ENCODE measurements at regions not wholly inside any gene's neighbourhood (a gene's known extent, or its start where the extent isn't known, plus 50 kb on each side); places are given as distances from the start of the nearest gene placed in this dataset.

DNA sequence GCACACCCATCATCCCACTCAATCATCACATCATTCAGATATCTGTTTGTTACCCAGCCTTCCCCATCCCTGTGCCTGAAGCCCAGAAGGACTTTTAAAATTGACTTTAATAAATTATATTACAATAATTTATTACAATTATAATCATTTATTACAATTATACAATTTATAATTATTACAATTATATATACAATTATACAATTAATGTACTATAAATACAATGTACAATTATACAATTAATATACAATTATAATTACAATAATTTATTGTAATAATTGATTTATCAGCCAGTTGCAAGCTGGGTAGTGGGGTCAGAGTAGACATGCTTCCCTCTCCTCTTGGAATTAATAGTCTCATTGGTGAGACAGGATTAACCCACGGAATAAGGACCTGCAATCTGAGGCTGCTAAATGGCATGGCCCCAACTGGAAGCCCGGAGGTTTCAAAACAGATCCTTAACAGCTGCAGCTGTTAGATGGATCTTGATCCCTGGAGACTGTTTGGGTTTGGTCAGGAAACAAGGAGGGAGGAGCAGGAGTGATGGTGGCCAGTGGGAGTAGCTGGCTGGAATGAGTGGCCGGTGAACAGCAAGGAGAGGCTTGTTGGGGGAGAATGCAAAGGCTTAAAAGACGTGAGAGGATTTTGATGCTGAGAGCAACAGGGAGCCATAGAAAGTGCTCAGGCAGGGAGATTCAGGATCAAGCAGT, 402.8 kb upstream of the PODXL start:
- Mint-ChIP-seq H3K27me3 (ENCODE audit: unreplicated experiment) (peaks cover 10% of the 10 kb centered on the region), H3K4me1 (ENCODE audit: low read depth, unreplicated experiment) (peaks cover 38% of the 10 kb centered on the region), H3K9me3 (ENCODE audit: unreplicated experiment) (peaks cover 10% of the 10 kb centered on the region), H3K4me3 (ENCODE audit: unreplicated experiment) (peak overlapping the region; percentile 21), H3K36me3 (ENCODE audit: unreplicated experiment) (peaks cover 20% of the 10 kb centered on the region), H3K27ac (ENCODE audit: unreplicated experiment) (peak overlapping the region; percentile 17)
- DNase-seq, result peak; percentile 32
- TF ChIP-seq, protein P1, sequence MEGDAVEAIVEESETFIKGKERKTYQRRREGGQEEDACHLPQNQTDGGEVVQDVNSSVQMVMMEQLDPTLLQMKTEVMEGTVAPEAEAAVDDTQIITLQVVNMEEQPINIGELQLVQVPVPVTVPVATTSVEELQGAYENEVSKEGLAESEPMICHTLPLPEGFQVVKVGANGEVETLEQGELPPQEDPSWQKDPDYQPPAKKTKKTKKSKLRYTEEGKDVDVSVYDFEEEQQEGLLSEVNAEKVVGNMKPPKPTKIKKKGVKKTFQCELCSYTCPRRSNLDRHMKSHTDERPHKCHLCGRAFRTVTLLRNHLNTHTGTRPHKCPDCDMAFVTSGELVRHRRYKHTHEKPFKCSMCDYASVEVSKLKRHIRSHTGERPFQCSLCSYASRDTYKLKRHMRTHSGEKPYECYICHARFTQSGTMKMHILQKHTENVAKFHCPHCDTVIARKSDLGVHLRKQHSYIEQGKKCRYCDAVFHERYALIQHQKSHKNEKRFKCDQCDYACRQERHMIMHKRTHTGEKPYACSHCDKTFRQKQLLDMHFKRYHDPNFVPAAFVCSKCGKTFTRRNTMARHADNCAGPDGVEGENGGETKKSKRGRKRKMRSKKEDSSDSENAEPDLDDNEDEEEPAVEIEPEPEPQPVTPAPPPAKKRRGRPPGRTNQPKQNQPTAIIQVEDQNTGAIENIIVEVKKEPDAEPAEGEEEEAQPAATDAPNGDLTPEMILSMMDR (IDR thresholded peaks at IDR 0.05; ENCODE audit: partially characterized antibody, unreplicated experiment), result no peak

DNA sequence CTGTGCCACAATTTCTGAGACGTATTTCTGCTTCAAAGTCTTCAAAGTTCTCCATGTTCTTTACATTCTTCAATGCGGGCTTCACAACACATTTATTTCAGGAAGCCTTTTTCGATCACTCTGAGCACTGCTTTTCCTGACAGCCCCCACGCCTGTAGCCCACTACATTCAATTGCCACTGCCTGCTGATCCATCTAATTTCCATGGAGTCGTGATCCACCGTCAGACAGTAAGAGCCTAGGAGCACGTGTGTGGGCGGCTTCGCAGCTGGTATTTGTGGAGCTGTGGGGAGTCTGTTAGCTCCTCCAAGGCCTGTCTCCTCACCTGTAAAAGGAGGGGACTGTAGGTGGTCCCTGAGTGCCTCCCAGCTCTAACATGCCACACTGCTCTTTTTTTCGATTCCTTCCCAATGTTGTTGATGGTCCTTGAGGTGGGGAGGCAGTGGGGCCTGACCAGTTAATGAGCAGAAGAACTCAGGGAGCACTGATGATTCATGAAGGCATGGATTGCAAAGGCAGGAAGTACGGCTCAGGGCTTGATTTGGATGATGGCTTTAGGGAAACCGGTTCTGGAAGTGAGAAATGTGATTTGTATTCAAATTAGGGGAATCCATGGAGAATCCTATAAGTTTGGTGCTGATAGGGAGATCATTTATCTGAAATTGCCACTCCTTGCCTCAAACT, 401.1 kb upstream of the PODXL start:
- no peak overlapping the region for H3K27ac Mint-ChIP-seq (ENCODE audit: unreplicated experiment)

DNA sequence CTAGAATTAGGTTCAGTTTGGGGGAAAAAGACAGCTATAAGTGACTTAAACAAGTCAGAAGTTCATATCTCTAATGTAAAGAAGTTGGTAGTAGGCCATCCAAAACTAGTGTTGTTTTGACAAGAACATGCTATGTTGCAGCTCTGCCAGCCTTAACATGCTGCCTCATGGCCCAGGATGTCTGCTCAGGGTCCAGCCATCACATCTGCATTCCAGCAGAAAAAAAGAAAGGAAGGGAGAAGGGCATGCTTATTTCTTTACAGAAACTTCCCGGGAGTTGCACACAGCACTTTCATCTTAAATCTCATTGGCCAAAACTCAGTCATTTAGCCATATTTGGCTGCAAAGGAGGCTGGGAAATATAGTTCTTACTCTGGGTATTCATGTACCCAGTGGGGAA, 400.4 kb upstream of the PODXL start:
- DNase-seq, result no peak
- Mint-ChIP-seq H3K4me1 (ENCODE audit: low read depth, unreplicated experiment) (peaks cover 44% of the 10 kb centered on the region), H3K27ac (ENCODE audit: unreplicated experiment) (no peak overlapping the region), H3K9me3 (ENCODE audit: unreplicated experiment) (peaks cover 10% of the 10 kb centered on the region), H3K4me3 (ENCODE audit: unreplicated experiment) (no peak overlapping the region), H3K36me3 (ENCODE audit: unreplicated experiment) (peaks cover 20% of the 10 kb centered on the region), H3K27me3 (ENCODE audit: unreplicated experiment) (peaks cover 10% of the 10 kb centered on the region)
- TF ChIP-seq, protein P1 (IDR thresholded peaks at IDR 0.05; ENCODE audit: partially characterized antibody, unreplicated experiment), result no peak

More for the DNA sequence above, 401.1 kb upstream of the PODXL start:
- no peak for DNase-seq
- peaks cover 44% of the 10 kb centered on the region for H3K4me1 Mint-ChIP-seq (ENCODE audit: low read depth, unreplicated experiment)
- H3K4me3 Mint-ChIP-seq (ENCODE audit: unreplicated experiment), result no peak overlapping the region
- H3K27me3 Mint-ChIP-seq (ENCODE audit: unreplicated experiment), result peaks cover 10% of the 10 kb centered on the region
- peaks cover 20% of the 10 kb centered on the region for H3K36me3 Mint-ChIP-seq (ENCODE audit: unreplicated experiment)
- TF ChIP-seq, protein P1 (IDR thresholded peaks at IDR 0.05; ENCODE audit: partially characterized antibody, unreplicated experiment), result no peak
- peaks cover 10% of the 10 kb centered on the region for H3K9me3 Mint-ChIP-seq (ENCODE audit: unreplicated experiment)

DNA sequence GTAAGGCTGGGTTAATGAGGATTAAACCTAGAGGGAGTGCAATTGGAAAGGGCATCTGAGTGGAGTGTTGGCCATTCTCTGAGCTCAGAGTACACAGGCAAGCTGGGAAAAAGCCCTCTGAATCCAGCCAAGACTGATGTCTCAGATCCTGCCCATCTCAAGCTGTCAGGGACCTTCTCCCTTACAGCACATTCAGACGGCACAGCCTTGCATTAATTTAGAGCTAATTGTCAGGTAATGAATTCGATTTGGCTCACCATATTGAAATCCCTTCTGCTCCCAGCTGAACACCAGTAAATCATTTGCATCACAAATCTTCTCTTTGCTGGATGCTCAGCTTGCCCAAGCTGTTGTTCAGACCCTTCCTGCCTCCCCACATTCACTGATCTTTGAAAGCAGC, 399.3 kb upstream of the PODXL start:
- peaks cover 24% of the 10 kb centered on the region for H3K36me3 Mint-ChIP-seq (ENCODE audit: unreplicated experiment)
- H3K4me1 Mint-ChIP-seq (ENCODE audit: low read depth, unreplicated experiment), result peaks cover 44% of the 10 kb centered on the region
- TF ChIP-seq, protein P1 (IDR thresholded peaks at IDR 0.05; ENCODE audit: partially characterized antibody, unreplicated experiment), result no peak
- H3K27ac Mint-ChIP-seq (ENCODE audit: unreplicated experiment), result peak overlapping the region; percentile 73
- peaks cover 10% of the 10 kb centered on the region for H3K27me3 Mint-ChIP-seq (ENCODE audit: unreplicated experiment)
- no peak for DNase-seq
- H3K9me3 Mint-ChIP-seq (ENCODE audit: unreplicated experiment), result peaks cover 10% of the 10 kb centered on the region
- peak overlapping the region; percentile 43 for H3K4me3 Mint-ChIP-seq (ENCODE audit: unreplicated experiment)

DNA sequence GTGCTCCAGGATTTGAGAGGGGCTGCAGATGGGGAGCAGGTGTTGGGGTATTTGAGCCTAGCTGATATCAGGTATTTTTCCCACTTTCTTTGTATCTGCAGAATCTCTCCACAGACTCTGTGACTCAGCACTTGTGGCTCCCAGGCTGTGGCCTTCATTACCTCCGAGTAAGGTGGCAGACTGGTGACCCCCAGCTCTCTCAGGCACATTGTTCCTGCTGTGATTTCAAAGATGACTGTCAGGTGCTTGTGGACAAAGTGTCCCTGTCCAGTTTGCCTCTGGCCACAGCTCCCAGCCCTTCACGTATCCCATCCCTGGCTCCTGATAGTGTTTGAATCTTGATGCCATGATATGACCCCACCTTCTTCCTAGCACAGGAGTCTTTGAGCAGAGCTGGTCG, 396.8 kb upstream of the PODXL start:
- H3K36me3 Mint-ChIP-seq (ENCODE audit: unreplicated experiment), result peaks cover 24% of the 10 kb centered on the region
- peaks cover 47% of the 10 kb centered on the region for H3K4me1 Mint-ChIP-seq (ENCODE audit: low read depth, unreplicated experiment)
- peaks cover 11% of the 10 kb centered on the region for H3K27me3 Mint-ChIP-seq (ENCODE audit: unreplicated experiment)
- no peak overlapping the region for H3K27ac Mint-ChIP-seq (ENCODE audit: unreplicated experiment)
- DNase-seq, result no peak
- H3K4me3 Mint-ChIP-seq (ENCODE audit: unreplicated experiment), result no peak overlapping the region
- H3K9me3 Mint-ChIP-seq (ENCODE audit: unreplicated experiment), result peaks cover 9% of the 10 kb centered on the region
- TF ChIP-seq, protein P1 (IDR thresholded peaks at IDR 0.05; ENCODE audit: partially characterized antibody, unreplicated experiment), result no peak
